ENCODE measurements at regions not wholly inside any gene's neighbourhood (a gene's known extent, or its start where the extent isn't known, plus 50 kb on each side); places are given as distances from the start of the nearest gene placed in this dataset.
A peak's percentile ranks its signal among the peaks of the same experiment; 100 is the strongest.

DNA sequence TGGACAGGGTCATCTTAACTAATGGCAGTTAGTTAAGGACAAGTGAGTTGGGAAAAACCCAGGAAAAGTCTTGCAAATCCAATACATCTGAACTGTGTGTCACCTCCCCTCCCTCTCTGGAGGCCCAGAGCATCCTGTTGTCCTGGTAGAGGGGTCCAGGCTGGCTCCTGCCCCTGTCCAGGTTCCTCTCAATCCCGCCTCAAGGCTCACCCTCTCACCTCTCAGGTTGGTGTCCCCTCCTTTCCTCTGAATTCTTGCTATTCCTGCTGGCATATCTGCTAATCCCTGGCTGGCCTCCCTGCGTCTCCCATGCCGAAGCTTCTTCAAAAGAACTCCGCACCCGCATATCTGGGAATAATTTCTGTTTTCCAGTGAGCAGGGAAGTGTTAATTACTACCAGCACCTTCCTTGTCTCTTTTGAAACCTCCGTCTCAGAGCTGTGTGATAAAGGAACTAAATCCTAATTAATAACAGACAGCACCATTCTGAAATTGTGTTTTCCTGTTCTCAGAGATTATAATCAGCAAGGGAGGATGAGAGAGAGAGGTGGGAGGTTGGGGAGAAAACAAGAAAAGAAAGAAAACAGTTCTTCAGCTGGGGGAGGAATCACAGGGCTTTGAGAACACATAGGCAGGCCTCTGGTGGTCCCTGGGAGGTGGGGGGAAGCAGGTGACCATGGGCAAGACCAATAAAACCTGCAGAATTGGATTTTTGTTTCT is 568.0 kb downstream of the PTPRU start:
- Histone ChIP-seq H3K4me3 (no peak overlapping the region), H3K27ac (replicated peaks in 1 of 4) (no peak overlapping the region), H3K4me1 (peaks cover 0 to 11% (median 8%) of the 10 kb centered on the region in 4 donors), H3K9me3 (no peaks in the 10 kb centered on the region), H3K27me3 (peaks cover 0 to 59% (median 3%) of the 10 kb centered on the region in 4 donors), H3K36me3 (no peaks in the 10 kb centered on the region)
- 77% methylated on average over 6 of the region's 6 CpGs for WGBS
- DNase-seq (ENCODE audit: extremely low spot score), result peak; percentile 55
- TF ChIP-seq CTCF (IDR thresholded peaks at IDR 0.05) (no peak), POLR2A (IDR thresholded peaks at IDR 0.05; ENCODE audit: low read depth) (no peak), POLR2AphosphoS5 (IDR thresholded peaks at IDR 0.05) (no peak), EP300 (IDR thresholded peaks at IDR 0.05) (no peak)
- intact Hi-C loops (cut with DNase I), result no loop called here

DNA sequence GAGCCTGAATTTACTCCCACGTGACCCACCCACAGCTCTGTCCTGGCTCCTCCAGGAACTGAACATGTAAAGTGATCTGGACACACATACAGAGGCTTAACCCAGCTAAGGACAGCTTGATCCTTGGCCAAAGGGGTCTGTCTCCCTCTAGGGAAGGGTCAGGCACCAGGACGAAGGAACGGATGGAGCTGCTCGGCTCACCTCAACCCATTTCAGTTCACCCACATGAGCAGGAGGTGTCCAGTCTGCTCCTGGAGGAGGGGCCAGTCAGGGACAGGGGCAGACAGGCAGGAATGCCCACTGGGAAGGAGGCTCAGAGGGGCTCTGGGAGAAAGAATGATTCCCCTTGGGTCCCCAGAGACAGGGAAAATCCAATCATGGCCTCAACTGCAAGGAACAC is 567.2 kb downstream of the PTPRU start:
- Histone ChIP-seq H3K27me3 (peaks cover 0 to 52% (median 3%) of the 10 kb centered on the region in 4 donors), H3K9me3 (no peaks in the 10 kb centered on the region)
- 90% methylated on average over 4 of the region's 4 CpGs for WGBS

DNA sequence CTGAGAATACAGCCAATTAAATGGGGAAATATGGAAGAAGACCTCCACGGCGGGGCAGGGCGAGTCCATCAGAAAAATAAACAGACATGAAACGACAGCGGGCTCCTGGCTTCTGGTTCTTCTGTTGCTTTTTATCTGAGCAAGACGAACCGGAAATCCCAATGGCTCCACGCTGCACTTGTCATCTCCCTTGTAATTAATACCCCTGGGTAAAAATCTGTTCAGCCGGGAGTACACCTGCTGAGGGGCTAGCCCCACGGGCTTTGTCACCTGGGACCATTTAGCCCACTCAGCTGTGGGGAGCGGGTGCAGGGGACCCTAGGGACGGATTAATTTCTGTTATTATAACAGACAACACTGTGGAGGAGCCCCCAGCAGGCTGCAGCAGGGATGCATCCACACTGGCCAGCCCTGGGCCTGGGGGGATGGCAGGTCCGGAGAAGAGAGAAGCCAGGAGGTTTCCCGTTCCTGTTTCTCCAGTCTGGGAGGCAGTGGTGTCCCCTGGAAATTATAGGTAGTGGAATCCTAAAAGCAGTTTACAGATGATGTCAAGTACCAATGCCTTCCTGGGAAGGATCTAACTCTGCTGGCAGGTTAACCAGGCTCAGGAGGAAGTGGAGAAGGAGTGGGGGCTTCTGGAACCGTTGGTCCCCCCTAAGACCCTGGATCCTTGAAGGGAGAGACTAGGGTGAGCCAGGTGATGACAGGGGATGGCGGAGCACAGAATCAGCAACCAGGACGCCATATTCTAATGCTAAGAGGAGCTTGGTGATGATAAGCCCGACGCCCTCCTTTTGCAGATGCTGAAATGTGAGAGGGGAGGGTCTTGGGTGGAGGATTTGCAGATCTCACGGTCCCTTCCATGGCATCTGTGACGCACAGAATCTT is 566.1 kb downstream of the PTPRU start:
- Histone ChIP-seq H3K27ac (replicated peaks in 1 of 4) (no peak overlapping the region), H3K9me3 (no peaks in the 10 kb centered on the region), H3K4me1 (peaks cover 0 to 11% (median 8%) of the 10 kb centered on the region in 4 donors), H3K4me3 (no peak overlapping the region), H3K36me3 (no peaks in the 10 kb centered on the region), H3K27me3 (peaks cover 0 to 49% (median 3%) of the 10 kb centered on the region in 4 donors)
- intact Hi-C loops (cut with DNase I), result no loop called here
- peak; percentile 80 for DNase-seq (ENCODE audit: extremely low spot score)
- WGBS, result 46% methylated on average over 20 of the region's 21 CpGs
- TF ChIP-seq CTCF (IDR thresholded peaks at IDR 0.05) (no peak), EP300 (IDR thresholded peaks at IDR 0.05) (no peak), POLR2AphosphoS5 (IDR thresholded peaks at IDR 0.05) (no peak), POLR2A (IDR thresholded peaks at IDR 0.05; ENCODE audit: low read depth) (no peak)

More for the DNA sequence above, 567.2 kb downstream of the PTPRU start:
- intact Hi-C loops (cut with DNase I), result no loop called here
- Histone ChIP-seq H3K4me1 (peaks cover 0 to 11% (median 8%) of the 10 kb centered on the region in 4 donors), H3K36me3 (no peaks in the 10 kb centered on the region), H3K27ac (replicated peaks in 1 of 4) (no peak overlapping the region), H3K4me3 (no peak overlapping the region)
- no peak for TF ChIP-seq POLR2A (IDR thresholded peaks at IDR 0.05; ENCODE audit: low read depth)
- TF ChIP-seq POLR2AphosphoS5 (IDR thresholded peaks at IDR 0.05), result no peak
- no peak for TF ChIP-seq EP300 (IDR thresholded peaks at IDR 0.05)
- no peak for TF ChIP-seq CTCF (IDR thresholded peaks at IDR 0.05)
- no peak for DNase-seq (ENCODE audit: extremely low spot score)

GRCh38 chr1:29801561-29801973 is 565.2 kb downstream of the PTPRU start:
- Histone ChIP-seq H3K9me3 (peaks cover 0 to 4% (median 3%) of the 10 kb centered on the region in 4 donors), H3K4me3 (no peak overlapping the region), H3K27ac (replicated peaks in 1 of 4) (no peak overlapping the region), H3K36me3 (no peaks in the 10 kb centered on the region), H3K27me3 (peaks cover 0 to 49% (median 3%) of the 10 kb centered on the region in 4 donors), H3K4me1 (peaks cover 0 to 11% (median 8%) of the 10 kb centered on the region in 4 donors)
- WGBS, result 35% methylated on average over 6 of the region's 8 CpGs
- no peak for TF ChIP-seq CTCF (IDR thresholded peaks at IDR 0.05)
- intact Hi-C loops (cut with DNase I), result no loop called here
- DNase-seq (ENCODE audit: extremely low spot score), result peak; percentile 88

Data from esophagus muscularis mucosa (tissue), 4 donors.